ENCODE measurements at regions not wholly inside any gene's neighbourhood (a gene's known extent, or its start where the extent isn't known, plus 50 kb on each side); places are given as distances from the start of the nearest gene placed in this dataset.

DNA sequence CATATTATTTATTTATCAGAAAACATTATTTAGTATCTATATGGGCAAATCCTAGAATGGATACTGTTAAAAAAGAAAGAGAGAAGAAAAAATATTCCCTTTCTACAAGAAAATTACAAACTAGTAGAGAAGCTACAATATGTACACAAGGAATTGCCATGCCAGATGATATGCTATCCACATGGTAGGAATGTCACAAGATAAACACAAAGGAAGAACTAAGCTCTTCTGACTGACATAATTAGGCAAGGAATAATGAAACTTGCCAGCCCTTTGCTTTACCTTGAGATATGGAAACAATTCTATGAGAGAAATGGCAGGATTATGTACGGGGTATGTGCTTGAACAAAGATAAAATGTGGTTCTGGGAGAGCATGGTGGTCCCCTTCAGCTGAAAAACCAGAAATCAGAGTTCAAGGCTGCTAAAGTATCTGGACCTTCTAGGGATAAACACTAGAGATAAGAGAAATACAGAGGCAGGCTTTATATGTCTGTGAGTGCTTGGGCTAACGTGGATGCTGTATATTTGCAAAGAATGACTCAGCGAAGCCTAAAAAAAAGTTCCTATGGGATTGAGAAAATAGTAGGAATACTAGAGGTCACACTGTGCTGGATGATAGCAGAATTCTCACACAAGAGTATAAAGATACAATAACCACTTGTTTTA, 451.6 kb downstream of the TLE1 start:
- Histone ChIP-seq H2AFZ (ENCODE audit: control insufficient read depth, low read depth, low read length) (no peak overlapping the region), H3K27ac (ENCODE audit: control insufficient read depth, insufficient read depth) (no peak overlapping the region), H3K4me1 (ENCODE audit: control insufficient read depth, insufficient read depth, low read length) (no peaks in the 10 kb centered on the region), H3K4me3 (no peak overlapping the region), H3K9me3 (replicated peaks; ENCODE audit: control insufficient read depth, insufficient read depth, low read length) (no peaks in the 10 kb centered on the region), H4K20me1 (ENCODE audit: control insufficient read depth, insufficient read depth) (no peaks in the 10 kb centered on the region), H3K4me2 (ENCODE audit: control insufficient read depth, insufficient read depth) (no peak overlapping the region), H3K9ac (ENCODE audit: control insufficient read depth, insufficient read depth, low read length) (no peak overlapping the region), H3K79me2 (ENCODE audit: control insufficient read depth, insufficient read depth, low read length) (no peaks in the 10 kb centered on the region), H3K36me3 (ENCODE audit: control insufficient read depth in 2 of 2, insufficient read depth in 2 of 2, low read length in 1 of 2) (no peaks in the 10 kb centered on the region), H3K27me3 (replicated peaks in 1 of 2; ENCODE audit: control insufficient read depth in 2 of 2, insufficient read depth in 2 of 2, low read length in 1 of 2) (no peaks in the 10 kb centered on the region)
- RAD21 ChIA-PET (ENCODE audit: unreplicated experiment) = no interaction called here
- POLR2A ChIA-PET = no interaction called here
- no TSS peak for BruUV-seq (replicated peaks)
- ATAC-seq = no peak
- 9% methylated on average over 3 of the region's 3 CpGs for WGBS (ENCODE audit: insufficient coverage, insufficient replicate concordance, low lambda C conversion rate, missing lambda C conversion rate)
- FAIRE-seq = no peak
- DNase-seq (ENCODE audit: low read depth, low spot score) = no peak
- intact Hi-C loops (cut with micrococcal nuclease; ENCODE audit: unreplicated experiment) (no loop called here), in situ Hi-C loops (cut with MboI) (no loop called here)
- SMC1A ChIA-PET (ENCODE audit: uncharacterized antibody, unreplicated experiment) = no interaction called here
- CTCF ChIA-PET = no interaction called here
- TF ChIP-seq SMAD5 (IDR thresholded peaks at IDR 0.05; ENCODE audit: low read depth) = no peak
- TF ChIP-seq NKRF (conservative IDR thresholded peaks at IDR 0.05) = no peak
- no peak for TF ChIP-seq GATAD2B (conservative IDR thresholded peaks at IDR 0.05; ENCODE audit: low read depth)
- TF ChIP-seq NBN (IDR thresholded peaks at IDR 0.05) = no peak
- TF ChIP-seq YBX1 (IDR thresholded peaks at IDR 0.05) = no peak
- TF ChIP-seq, protein P1, sequence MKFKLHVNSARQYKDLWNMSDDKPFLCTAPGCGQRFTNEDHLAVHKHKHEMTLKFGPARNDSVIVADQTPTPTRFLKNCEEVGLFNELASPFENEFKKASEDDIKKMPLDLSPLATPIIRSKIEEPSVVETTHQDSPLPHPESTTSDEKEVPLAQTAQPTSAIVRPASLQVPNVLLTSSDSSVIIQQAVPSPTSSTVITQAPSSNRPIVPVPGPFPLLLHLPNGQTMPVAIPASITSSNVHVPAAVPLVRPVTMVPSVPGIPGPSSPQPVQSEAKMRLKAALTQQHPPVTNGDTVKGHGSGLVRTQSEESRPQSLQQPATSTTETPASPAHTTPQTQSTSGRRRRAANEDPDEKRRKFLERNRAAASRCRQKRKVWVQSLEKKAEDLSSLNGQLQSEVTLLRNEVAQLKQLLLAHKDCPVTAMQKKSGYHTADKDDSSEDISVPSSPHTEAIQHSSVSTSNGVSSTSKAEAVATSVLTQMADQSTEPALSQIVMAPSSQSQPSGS (IDR thresholded peaks at IDR 0.05; ENCODE audit: low read length) = no peak
- no peak for TF ChIP-seq ASH2L (IDR thresholded peaks at IDR 0.05; ENCODE audit: borderline replicate concordance, low read depth)
- TF ChIP-seq, protein P2, sequence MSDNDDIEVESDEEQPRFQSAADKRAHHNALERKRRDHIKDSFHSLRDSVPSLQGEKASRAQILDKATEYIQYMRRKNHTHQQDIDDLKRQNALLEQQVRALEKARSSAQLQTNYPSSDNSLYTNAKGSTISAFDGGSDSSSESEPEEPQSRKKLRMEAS (IDR thresholded peaks at IDR 0.05; ENCODE audit: low read depth, low read length) = no peak
- TF ChIP-seq ESRRA (IDR thresholded peaks at IDR 0.05; ENCODE audit: low read length) = no peak

All from GM12878 (cell line).